ENCODE measurements at regions not wholly inside any gene's neighbourhood (a gene's known extent, or its start where the extent isn't known, plus 50 kb on each side); places are given as distances from the start of the nearest gene placed in this dataset.

- TF ChIP-seq POLR2A (IDR thresholded peaks at IDR 0.05; ENCODE audit: low read length) (no peak), GATA1 (IDR thresholded peaks at IDR 0.05; ENCODE audit: low read depth, low read length) (no peak)
These were observed 289.6 kb upstream of the ADAMTSL1 start for GRCh38 chr9:18184401-18184800.

Data from erythroblast (primary cell).